ENCODE measurements at regions not wholly inside any gene's neighbourhood (a gene's known extent, or its start where the extent isn't known, plus 50 kb on each side); places are given as distances from the start of the nearest gene placed in this dataset.

DNA sequence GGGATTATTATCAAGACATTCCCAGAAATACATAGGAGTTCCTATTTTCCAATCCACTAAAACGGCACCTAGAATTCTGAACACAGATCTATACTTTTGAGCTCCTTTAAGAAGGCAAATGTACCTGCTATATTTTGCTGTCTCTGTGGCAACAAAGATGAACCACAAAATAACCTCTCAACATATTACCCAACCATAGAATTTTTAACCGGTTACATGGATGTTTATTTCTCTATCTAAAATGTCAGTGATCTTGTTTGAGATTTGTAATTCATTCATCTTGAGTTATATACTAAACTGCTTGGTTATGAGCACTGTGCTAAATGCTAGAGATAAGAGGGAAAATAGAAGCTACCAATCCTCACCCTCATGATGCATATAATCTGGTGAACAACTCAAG, 117.5 kb upstream of the HMGCLL1 start:
- no peaks in the 10 kb centered on the region for H3K36me3 Mint-ChIP-seq
- H3K27me3 Mint-ChIP-seq, result no peaks in the 10 kb centered on the region
- peaks cover 0 to 14% (median 7%) of the 10 kb centered on the region in 8 donors for H3K9me3 Mint-ChIP-seq
- no peak overlapping the region for H3K27ac Mint-ChIP-seq
- intact Hi-C loops (cut with micrococcal nuclease), result no loop called here
- no peaks in the 10 kb centered on the region for H3K4me1 Mint-ChIP-seq
- Histone ChIP-seq H3K4me3 (ENCODE audit: low read length in 2 of 2) (no peak overlapping the region), H3K4me1 (ENCODE audit: insufficient read depth, low read length) (no peaks in the 10 kb centered on the region), H3K9me3 (ENCODE audit: control insufficient read depth in 1 of 2, low read length in 2 of 2) (no peaks in the 10 kb centered on the region), H3K36me3 (ENCODE audit: insufficient read depth, low read length) (no peaks in the 10 kb centered on the region), H3K27ac (ENCODE audit: low read depth, low read length) (no peak overlapping the region), H3K27me3 (ENCODE audit: insufficient read depth, low read length) (no peaks in the 10 kb centered on the region)
- ChIA-PET CTCF (ENCODE audit: partially characterized antibody) (no interaction called here), POLR2A (ENCODE audit: partially characterized antibody) (no interaction called here)
- no peak for DNase-seq
- no peak overlapping the region for H3K4me3 Mint-ChIP-seq

- CTCF ChIA-PET (ENCODE audit: partially characterized antibody), result no interaction called here
- no peaks in the 10 kb centered on the region for H3K36me3 ChIP-seq (ENCODE audit: insufficient read depth, low read length)
- no peaks in the 10 kb centered on the region for H3K27me3 ChIP-seq (ENCODE audit: insufficient read depth, low read length)
- POLR2A ChIA-PET (ENCODE audit: partially characterized antibody), result no interaction called here
- Mint-ChIP-seq H3K27me3 (no peaks in the 10 kb centered on the region), H3K36me3 (no peaks in the 10 kb centered on the region), H3K27ac (peak overlapping the region in 1 of 7 donors; percentile 35), H3K4me3 (no peak overlapping the region), H3K9me3 (peaks cover 0 to 14% (median 8%) of the 10 kb centered on the region in 8 donors), H3K4me1 (no peaks in the 10 kb centered on the region)
- no peaks in the 10 kb centered on the region for H3K9me3 ChIP-seq (ENCODE audit: control insufficient read depth in 1 of 2, low read length in 2 of 2)
- no peak overlapping the region for H3K27ac ChIP-seq (ENCODE audit: low read depth, low read length)
- intact Hi-C loops (cut with micrococcal nuclease), result no loop called here
- DNase-seq, result no peak
- no peaks in the 10 kb centered on the region for H3K4me1 ChIP-seq (ENCODE audit: insufficient read depth, low read length)
- H3K4me3 ChIP-seq (ENCODE audit: low read length in 2 of 2), result no peak overlapping the region
These were observed 117.0 kb upstream of the HMGCLL1 start for GRCh38 chr6:55696041-55696440.

GRCh38 chr6:55694759-55695158, 115.8 kb upstream of the HMGCLL1 start:
- DNase-seq, result no peak
- Histone ChIP-seq H3K4me1 (ENCODE audit: insufficient read depth, low read length) (no peaks in the 10 kb centered on the region), H3K27ac (ENCODE audit: low read depth, low read length) (no peak overlapping the region), H3K36me3 (ENCODE audit: insufficient read depth, low read length) (no peaks in the 10 kb centered on the region), H3K27me3 (ENCODE audit: insufficient read depth, low read length) (no peaks in the 10 kb centered on the region), H3K4me3 (ENCODE audit: low read length in 2 of 2) (no peak overlapping the region), H3K9me3 (ENCODE audit: control insufficient read depth in 1 of 2, low read length in 2 of 2) (no peaks in the 10 kb centered on the region)
- Mint-ChIP-seq H3K27ac (no peak overlapping the region), H3K4me1 (no peaks in the 10 kb centered on the region), H3K27me3 (no peaks in the 10 kb centered on the region), H3K36me3 (no peaks in the 10 kb centered on the region), H3K4me3 (no peak overlapping the region), H3K9me3 (peaks cover 0 to 13% (median 8%) of the 10 kb centered on the region in 8 donors)
- intact Hi-C loops (cut with micrococcal nuclease), result no loop called here
- ChIA-PET CTCF (ENCODE audit: partially characterized antibody) (no interaction called here), POLR2A (ENCODE audit: partially characterized antibody) (no interaction called here)

DNA sequence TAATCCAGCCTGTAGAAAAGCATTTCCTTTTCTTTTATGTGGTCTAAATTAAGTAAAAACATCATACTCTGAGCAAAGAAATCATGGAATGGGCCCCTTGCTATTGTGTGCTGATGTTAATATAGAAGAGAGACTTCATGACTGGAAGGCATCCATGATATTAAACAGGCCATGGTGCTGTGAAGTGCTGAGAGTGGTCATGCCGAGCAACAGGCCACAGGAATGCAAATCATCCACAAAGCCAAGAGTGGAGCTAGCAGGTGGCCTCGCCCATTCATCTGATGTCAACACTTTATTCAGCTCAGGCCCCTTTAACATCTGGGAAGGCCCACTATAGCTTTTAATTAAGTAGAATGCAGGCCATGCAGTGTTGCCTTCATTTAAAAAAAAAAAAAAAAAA, 115.2 kb upstream of the HMGCLL1 start:
- Histone ChIP-seq H3K4me1 (ENCODE audit: insufficient read depth, low read length) (no peaks in the 10 kb centered on the region), H3K27ac (ENCODE audit: low read depth, low read length) (no peak overlapping the region), H3K36me3 (ENCODE audit: insufficient read depth, low read length) (no peaks in the 10 kb centered on the region), H3K9me3 (ENCODE audit: control insufficient read depth in 1 of 2, low read length in 2 of 2) (no peaks in the 10 kb centered on the region), H3K27me3 (ENCODE audit: insufficient read depth, low read length) (no peaks in the 10 kb centered on the region), H3K4me3 (ENCODE audit: low read length in 2 of 2) (no peak overlapping the region)
- H3K4me1 Mint-ChIP-seq, result no peaks in the 10 kb centered on the region
- DNase-seq, result no peak
- H3K9me3 Mint-ChIP-seq, result peaks cover 0 to 12% (median 5%) of the 10 kb centered on the region in 8 donors
- no peaks in the 10 kb centered on the region for H3K27me3 Mint-ChIP-seq
- no peak overlapping the region for H3K4me3 Mint-ChIP-seq
- intact Hi-C loops (cut with micrococcal nuclease), result no loop called here
- ChIA-PET POLR2A (ENCODE audit: partially characterized antibody) (no interaction called here), CTCF (ENCODE audit: partially characterized antibody) (no interaction called here)
- H3K36me3 Mint-ChIP-seq, result no peaks in the 10 kb centered on the region
- H3K27ac Mint-ChIP-seq, result no peak overlapping the region

GRCh38 chr6:55679503-55679902, 100.5 kb upstream of the HMGCLL1 start:
- H3K36me3 Mint-ChIP-seq, result no peaks in the 10 kb centered on the region
- peaks cover 0 to 12% (median 3%) of the 10 kb centered on the region in 8 donors for H3K9me3 Mint-ChIP-seq
- no peak overlapping the region for H3K27ac ChIP-seq (ENCODE audit: low read depth, low read length)
- POLR2A ChIA-PET (ENCODE audit: partially characterized antibody), result no interaction called here
- no peaks in the 10 kb centered on the region for H3K27me3 ChIP-seq (ENCODE audit: insufficient read depth, low read length)
- no peaks in the 10 kb centered on the region for H3K9me3 ChIP-seq (ENCODE audit: control insufficient read depth in 1 of 2, low read length in 2 of 2)
- DNase-seq, result no peak
- H3K36me3 ChIP-seq (ENCODE audit: insufficient read depth, low read length), result no peaks in the 10 kb centered on the region
- no peak overlapping the region for H3K4me3 ChIP-seq (ENCODE audit: low read length in 2 of 2)
- H3K4me1 ChIP-seq (ENCODE audit: insufficient read depth, low read length), result no peaks in the 10 kb centered on the region
- CTCF ChIA-PET (ENCODE audit: partially characterized antibody), result no interaction called here
- H3K4me3 Mint-ChIP-seq, result no peak overlapping the region
- H3K4me1 Mint-ChIP-seq, result no peaks in the 10 kb centered on the region
- peaks cover 0 to 1% of the 10 kb centered on the region in 2 donors for H3K27me3 Mint-ChIP-seq
- no peak overlapping the region for H3K27ac Mint-ChIP-seq
- intact Hi-C loops (cut with micrococcal nuclease), result no loop called here

- Histone ChIP-seq H3K36me3 (ENCODE audit: insufficient read depth, low read length) (no peaks in the 10 kb centered on the region), H3K4me1 (ENCODE audit: insufficient read depth, low read length) (no peaks in the 10 kb centered on the region), H3K9me3 (ENCODE audit: control insufficient read depth in 1 of 2, low read length in 2 of 2) (no peaks in the 10 kb centered on the region), H3K4me3 (ENCODE audit: low read length in 2 of 2) (no peak overlapping the region), H3K27me3 (ENCODE audit: insufficient read depth, low read length) (no peaks in the 10 kb centered on the region), H3K27ac (ENCODE audit: low read depth, low read length) (no peak overlapping the region)
- Mint-ChIP-seq H3K4me1 (no peaks in the 10 kb centered on the region), H3K27me3 (peaks cover 0 to 1% of the 10 kb centered on the region in 2 donors), H3K9me3 (peaks cover 0 to 12% (median 3%) of the 10 kb centered on the region in 8 donors), H3K36me3 (no peaks in the 10 kb centered on the region), H3K27ac (no peak overlapping the region), H3K4me3 (no peak overlapping the region)
- ChIA-PET CTCF (ENCODE audit: partially characterized antibody) (no interaction called here), POLR2A (ENCODE audit: partially characterized antibody) (no interaction called here)
- DNase-seq, result no peak
- intact Hi-C loops (cut with micrococcal nuclease), result no loop called here
These were observed 99.6 kb upstream of the HMGCLL1 start for GRCh38 chr6:55678330-55679224.

DNA sequence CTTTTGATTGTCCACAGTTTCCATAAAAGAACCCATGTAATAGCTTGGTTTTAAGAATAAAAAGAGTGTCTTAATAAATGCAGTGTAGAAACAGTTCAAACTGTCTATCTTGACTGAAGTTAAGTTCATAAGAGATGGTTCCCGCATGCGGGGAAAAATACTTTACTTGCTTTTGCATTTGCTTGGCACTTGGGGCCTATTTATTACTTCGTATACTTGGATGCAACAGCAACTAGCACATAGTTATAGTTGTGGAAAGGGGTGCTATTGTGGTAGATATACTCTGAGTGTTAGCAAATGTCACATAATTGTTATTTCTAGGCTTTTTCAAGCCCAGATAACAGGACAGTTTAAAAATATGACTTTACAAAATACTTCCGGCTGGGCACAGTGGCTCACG, 97.7 kb upstream of the HMGCLL1 start:
- Histone ChIP-seq H3K9me3 (ENCODE audit: control insufficient read depth in 1 of 2, low read length in 2 of 2) (no peaks in the 10 kb centered on the region), H3K27ac (ENCODE audit: low read depth, low read length) (no peak overlapping the region), H3K36me3 (ENCODE audit: insufficient read depth, low read length) (no peaks in the 10 kb centered on the region), H3K4me1 (ENCODE audit: insufficient read depth, low read length) (no peaks in the 10 kb centered on the region), H3K4me3 (ENCODE audit: low read length in 2 of 2) (no peak overlapping the region), H3K27me3 (ENCODE audit: insufficient read depth, low read length) (no peaks in the 10 kb centered on the region)
- Mint-ChIP-seq H3K27me3 (peaks cover 0 to 1% of the 10 kb centered on the region in 2 donors), H3K36me3 (no peaks in the 10 kb centered on the region), H3K4me3 (no peak overlapping the region), H3K27ac (no peak overlapping the region), H3K9me3 (peaks cover 0 to 12% (median under 1%) of the 10 kb centered on the region in 8 donors), H3K4me1 (no peaks in the 10 kb centered on the region)
- POLR2A ChIA-PET (ENCODE audit: partially characterized antibody), result no interaction called here
- DNase-seq, result no peak
- intact Hi-C loops (cut with micrococcal nuclease), result no loop called here
- CTCF ChIA-PET (ENCODE audit: partially characterized antibody), result no interaction called here
